IMR-90 (cell line): ENCODE measurements at regions not wholly inside any gene's neighbourhood (a gene's known extent, or its start where the extent isn't known, plus 50 kb on each side); places are given as distances from the start of the nearest gene placed in this dataset.

Experiments
- ATAC-seq: fragments of 200-7000 bp; cut with Tn5 transposase; 2 replicates; pipeline ENCODE4 v1.9.1; 2020; ENCODE audit warnings: low read depth, mild to moderate bottlenecking, moderate library complexity
- BruUV-seq: library from RNA; stranded (reverse); fragments of 400-500 nt; replicated peaks from 2 replicates; lab custom pipeline; 2021; lab: Mats Ljungman, UMichigan
- CTCF ChIA-PET: fragments of 300-600 bp; formaldehyde crosslinking; extraction: SDS; loops from one replicate; lab custom pipeline; 2021; ENCODE audit warnings: antibody characterized with exemption; lab: Yijun Ruan, JAX
- POLR2A ChIA-PET: fragments of 300-600 bp; sonication (Branson Sonifier 250); formaldehyde crosslinking; loops from one replicate; lab custom pipeline; 2022; ENCODE audit warnings: antibody characterized with exemption; ENCODE audit not compliant: unreplicated experiment; lab: Charles Lee
- DNase-seq: peaks from one replicate; pipeline ENCODE4 v3.0.0; 2013
- H2AFZ ChIP-seq: replicated peaks from 2 replicates; pipeline ENCODE3; 2013; ENCODE audit warnings: low read length, mild to moderate bottlenecking; ENCODE audit not compliant: poor library complexity
- H2AK5ac ChIP-seq: 2 replicates; pipeline ENCODE4 v1.6.1; 2013; ENCODE audit warnings: low read depth, low read length, inconsistent platforms
- H2AK9ac ChIP-seq: replicated peaks from 2 replicates; pipeline ENCODE3; 2013; ENCODE audit warnings: mild to moderate bottlenecking, low read depth, low read length, moderate library complexity; ENCODE audit not compliant: poor library complexity
- H2BK120ac ChIP-seq: 2 replicates; pipeline ENCODE4 v1.6.1; 2013; ENCODE audit warnings: low read depth, low read length, inconsistent platforms
- H2BK15ac ChIP-seq: 3 replicates; pipeline ENCODE4 v1.6.1; 2013; ENCODE audit warnings: low read depth, low read length, inconsistent platforms
- H2BK20ac ChIP-seq: 2 replicates; pipeline ENCODE4 v1.6.1; 2013; ENCODE audit warnings: low read depth, mild to moderate bottlenecking, inconsistent platforms, low read length, moderate library complexity
- H2BK5ac ChIP-seq: 2 replicates; pipeline ENCODE4 v1.6.1; 2013; ENCODE audit warnings: mild to moderate bottlenecking, low read depth, low read length, inconsistent platforms; ENCODE audit not compliant: poor library complexity, severe bottlenecking
- H3K14ac ChIP-seq: replicated peaks from 2 replicates; pipeline ENCODE4 v1.6.1; 2013; ENCODE audit warnings: low read depth, low read length, inconsistent platforms
- H3K18ac ChIP-seq: 2 replicates; pipeline ENCODE4 v1.6.1; 2013; ENCODE audit warnings: low read depth, low read length, control low read depth
- H3K23ac ChIP-seq: 2 replicates; pipeline ENCODE4 v1.6.1; 2013; ENCODE audit warnings: low read depth, low read length, inconsistent platforms
- H3K27ac ChIP-seq: 2 replicates; pipeline ENCODE4 v1.5.1; 2013; ENCODE audit warnings: mild to moderate bottlenecking, control low read depth, low read length; ENCODE audit not compliant: insufficient read depth
- H3K27me3 ChIP-seq: 2 replicates; pipeline ENCODE4 v1.6.1; 2013; ENCODE audit warnings: low read length; ENCODE audit not compliant: control insufficient read depth, insufficient read depth
- H3K36me3 ChIP-seq: 2 replicates; pipeline ENCODE4 v1.6.1; 2013; ENCODE audit warnings: low read length, mixed read lengths; ENCODE audit not compliant: control insufficient read depth, insufficient read depth
- H3K4ac ChIP-seq: 2 replicates; pipeline ENCODE4 v1.6.1; 2013; ENCODE audit warnings: low read depth, low read length, inconsistent platforms
- H3K4me1 ChIP-seq: 2 replicates; pipeline ENCODE4 v1.6.1; 2013; ENCODE audit warnings: low read length, mixed read lengths; ENCODE audit not compliant: control insufficient read depth, insufficient read depth
- H3K4me2 ChIP-seq: 2 replicates; pipeline ENCODE4 v1.6.1; 2013; ENCODE audit warnings: low read depth, mild to moderate bottlenecking, control low read depth, low read length, moderate library complexity
- H3K4me3 ChIP-seq: 2 replicates; pipeline ENCODE4 v1.5.1; 2013; ENCODE audit warnings: low read depth, mild to moderate bottlenecking, control low read depth, low read length, moderate library complexity; ENCODE audit not compliant: insufficient read depth
- H3K56ac ChIP-seq: 2 replicates; pipeline ENCODE4 v1.6.1; 2013; ENCODE audit warnings: low read length, inconsistent platforms; ENCODE audit not compliant: insufficient read depth; ENCODE audit errors: extremely low read depth
- H3K79me1 ChIP-seq, 2 experiments: 2 replicates each; pipeline ENCODE4 v1.6.1; 2013; ENCODE audit warnings: low read length in 2 of 2, inconsistent platforms in 1 of 2, low read depth in 1 of 2
- H3K9ac ChIP-seq: 2 replicates; pipeline ENCODE4 v1.6.1; 2013; ENCODE audit warnings: low read depth, low read length, control low read depth
- H3K9me1 ChIP-seq: 2 replicates; pipeline ENCODE4 v1.6.1; 2013; ENCODE audit warnings: low read length, inconsistent platforms; ENCODE audit not compliant: insufficient read depth
- H3K9me3 ChIP-seq: 2 replicates; pipeline ENCODE4 v1.6.1; 2013; ENCODE audit warnings: low read length; ENCODE audit not compliant: control insufficient read depth, insufficient read depth
- H4K20me1 ChIP-seq: 2 replicates; pipeline ENCODE4 v1.6.1; 2013; ENCODE audit warnings: low read length, inconsistent platforms; ENCODE audit not compliant: insufficient read depth
- H4K5ac ChIP-seq: 2 replicates; pipeline ENCODE4 v1.6.1; 2013; ENCODE audit warnings: mild to moderate bottlenecking, low read depth, low read length, control low read depth
- H4K8ac ChIP-seq, 2 experiments: 2 replicates each; pipeline ENCODE4 v1.6.1; 2013; ENCODE audit warnings: low read depth in 2 of 2, low read length in 2 of 2, control low read depth in 1 of 2, inconsistent platforms in 1 of 2
- H4K91ac ChIP-seq: 2 replicates; pipeline ENCODE4 v1.6.1; 2013; ENCODE audit warnings: low read depth, low read length, inconsistent platforms; ENCODE audit not compliant: insufficient read depth
- CHD1 ChIP-seq: IDR thresholded peaks from 2 replicates; pipeline ENCODE4 v1.6.1; 2012; ENCODE audit warnings: low read depth, low read length, improper control_type of control experiment
- CTCF ChIP-seq: conservative IDR thresholded peaks from 2 replicates; pipeline ENCODE4 v1.5.1; 2012; ENCODE audit warnings: mild to moderate bottlenecking, low read depth, low read length, improper control_type of control experiment
- ELK1 ChIP-seq: fragments of 150-350 bp; IDR thresholded peaks from 2 replicates; pipeline ENCODE4 v1.6.1; 2016; ENCODE audit warnings: low read depth, mild to moderate bottlenecking, low read length, moderate library complexity, borderline replicate concordance
- FOS ChIP-seq: fragments of 150-350 bp; IDR thresholded peaks from 2 replicates; pipeline ENCODE4 v1.6.1; 2016; ENCODE audit warnings: low read depth, low read length
- MAFK ChIP-seq: IDR thresholded peaks from 2 replicates; pipeline ENCODE4 v1.6.1; 2012; ENCODE audit warnings: low read depth, low read length, improper control_type of control experiment
- MXI1 ChIP-seq: IDR thresholded peaks from 2 replicates; pipeline ENCODE4 v1.6.1; 2012; ENCODE audit warnings: low read depth, mild to moderate bottlenecking, low read length, moderate library complexity, borderline replicate concordance
- POLR2A ChIP-seq: IDR thresholded peaks from 2 replicates; pipeline ENCODE4 v1.6.1; 2012; ENCODE audit warnings: mild to moderate bottlenecking, low read depth, low read length
- WGBS, 2 experiments: methylation state at CpG; one replicate each; pipeline versions ENCODE4 v1.1.5 to v1.1.7; 2013; ENCODE audit warnings: missing lambda C conversion rate in 2 of 2; ENCODE audit not compliant: insufficient read length in 1 of 2; ENCODE audit errors: extremely low coverage in 2 of 2; 5-methylcytosine and 5-hydroxymethylcytosine counted together
- dilution Hi-C: fragments of 300-500 bp; cut with HindIII; formaldehyde crosslinking; loops from one replicate; pipeline ENCODE4 v1.14.3; 2018; ENCODE audit warnings: low sequenced_read_pairs; ENCODE audit not compliant: unreplicated experiment
- in situ Hi-C: fragments of 300-500 bp; cut with MboI; formaldehyde crosslinking; loops from 3 replicates; pipeline ENCODE4 v1.14.3; 2019; ENCODE audit warnings: low sequenced_read_pairs, inconsistent platforms, mixed read lengths
- intact Hi-C: fragments of 100-400 bp; cut with micrococcal nuclease; formaldehyde crosslinking; loops from 2 replicates; pipeline ENCODE4 v1.10.0; 2022

- H3K56ac ChIP-seq: no peak overlapping the region
- H3K23ac ChIP-seq: no peak overlapping the region
- H3K9me3 ChIP-seq: no peaks in the 10 kb centered on the region; the same call in 1 of the 2 replicates
- peak overlapping the region; percentile 6 for H4K91ac ChIP-seq
- H3K9ac ChIP-seq: no peak overlapping the region
- TF ChIP-seq ELK1: no peak
- TF ChIP-seq MXI1: no peak
- TF ChIP-seq CTCF: no peak
- no peak for TF ChIP-seq FOS
- TF ChIP-seq CHD1: no peak
- TF ChIP-seq MAFK: no peak
- TF ChIP-seq POLR2A: no peak
- dilution Hi-C loops: no loop called here
- peak overlapping the region; percentile 8; the same call in 1 of the 2 replicates for H3K4ac ChIP-seq
- H2AFZ ChIP-seq: no peak overlapping the region
- 100% methylated on average over 1 of the region's 8 CpGs; no CpG with 5 or more reads in 1 of the 2 experiments for WGBS, 2 experiments
- H3K79me1 ChIP-seq: no peaks in the 10 kb centered on the region; a peak in 1 of 4 replicates
- BruUV-seq: no TSS peak
- H2BK120ac ChIP-seq: peak overlapping the region; percentile 20; the same call in 1 of the 2 replicates
- H2BK15ac ChIP-seq: 0 out of 3 replicates have a peak overlapping the region, but pooled peaks have one; percentile 20
- CTCF ChIA-PET: interaction anchor here (0.7 kb wide), 1 partner anchor 88 kb away, joined by 3 read pairs; no protein-coding TSS in a partner anchor
- in situ Hi-C loops: no loop called here
- no peaks in the 10 kb centered on the region for H4K20me1 ChIP-seq
- POLR2A ChIA-PET: interaction anchor here (0.6 kb wide), 1 partner anchor 22 kb away, joined by 6 read pairs; no protein-coding TSS in a partner anchor
- H3K18ac ChIP-seq: no peak overlapping the region
- no peak overlapping the region; the same call in 1 of the 2 replicates for H2BK20ac ChIP-seq
- intact Hi-C loops: no loop called here
- H3K9me1 ChIP-seq: peaks cover 2% of the 10 kb centered on the region; the same call in 1 of the 2 replicates
- no peak for ATAC-seq
- H2AK9ac ChIP-seq: no peak overlapping the region
- DNase-seq: no peak
- peak overlapping the region; percentile 67; the same call in 1 of the 2 replicates for H2AK5ac ChIP-seq
- H3K4me3 ChIP-seq: no peak overlapping the region
- H3K4me1 ChIP-seq: peaks cover 16% of the 10 kb centered on the region
- H3K14ac ChIP-seq: no peak overlapping the region
- H4K8ac ChIP-seq: no peak overlapping the region
- H4K5ac ChIP-seq: 0 out of 2 replicates have a peak overlapping the region, but pooled peaks have one; percentile 20
- no peaks in the 10 kb centered on the region for H3K36me3 ChIP-seq
- no peak overlapping the region for H2BK5ac ChIP-seq
- H3K27me3 ChIP-seq: peaks cover 2% of the 10 kb centered on the region; the same call in 1 of the 2 replicates
- no peak overlapping the region for H3K27ac ChIP-seq
- no peak overlapping the region for H3K4me2 ChIP-seq
Measured at GRCh38 chr5:135232958-135233357, 166.1 kb downstream of the MACROH2A1 start.
